Ovary (tissue), 3 donors: ENCODE measurements at regions not wholly inside any gene's neighbourhood (a gene's known extent, or its start where the extent isn't known, plus 50 kb on each side); places are given as distances from the start of the nearest gene placed in this dataset.

Source experiments
- EP300 ChIP-seq: sonication (generic); formaldehyde crosslinking; IDR thresholded peaks from one replicate; pipeline ENCODE4 v1.6.1; 2017; ENCODE audit warnings: antibody characterized with exemption
- POLR2A ChIP-seq: fragments of 450-650 bp; IDR thresholded peaks from one replicate; pipeline ENCODE4 v1.6.1; 2017; ENCODE audit warnings: antibody characterized with exemption, mild to moderate bottlenecking, moderate library complexity
- TF ChIP-seq, protein P1 (sequence below), 3 donors: fragments of 450-650 bp in 2 of 3; fragments of 200-600 bp in 1 of 3; IDR thresholded peaks; one replicate each; pipeline versions ENCODE4 v1.5.1 to v1.8.0; 2016 to 2022; ENCODE audit warnings: antibody characterized with exemption in 3 of 3, mild to moderate bottlenecking in 1 of 3
- donor health status: DM: no; HTN: no; CAD: no.

DNA sequence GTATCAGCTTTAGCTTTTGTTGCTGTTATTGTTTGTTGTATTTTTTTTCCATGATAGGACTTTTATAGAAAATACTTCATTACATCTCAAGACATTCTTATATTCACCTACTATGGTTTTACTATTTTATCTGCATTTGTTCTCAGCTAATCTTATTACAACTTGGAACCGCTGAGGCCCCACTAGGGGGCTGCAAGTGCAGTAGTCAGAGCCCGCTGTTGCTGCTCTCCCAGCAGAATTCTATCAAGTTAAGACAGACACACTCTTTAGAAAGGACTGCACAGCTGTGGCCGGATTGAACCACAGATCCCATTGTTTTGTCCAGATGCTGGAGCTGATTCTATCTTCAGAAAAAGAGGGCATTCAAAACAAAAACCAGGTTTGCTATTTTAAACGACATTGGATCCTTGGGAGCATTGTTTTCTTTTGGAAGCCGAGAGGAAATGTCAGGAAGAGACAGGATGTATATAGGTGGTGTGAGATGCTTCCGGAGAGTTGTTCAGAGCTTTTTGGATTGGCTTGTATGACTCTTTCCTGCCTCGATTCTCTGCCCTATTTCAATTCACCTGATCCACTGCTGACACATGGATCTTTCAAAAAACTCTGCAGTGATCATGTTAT is 105.7 kb upstream of the GAREM1 start:
- TF ChIP-seq POLR2A (no peak), EP300 (no peak)
- TF ChIP-seq, protein P1, sequence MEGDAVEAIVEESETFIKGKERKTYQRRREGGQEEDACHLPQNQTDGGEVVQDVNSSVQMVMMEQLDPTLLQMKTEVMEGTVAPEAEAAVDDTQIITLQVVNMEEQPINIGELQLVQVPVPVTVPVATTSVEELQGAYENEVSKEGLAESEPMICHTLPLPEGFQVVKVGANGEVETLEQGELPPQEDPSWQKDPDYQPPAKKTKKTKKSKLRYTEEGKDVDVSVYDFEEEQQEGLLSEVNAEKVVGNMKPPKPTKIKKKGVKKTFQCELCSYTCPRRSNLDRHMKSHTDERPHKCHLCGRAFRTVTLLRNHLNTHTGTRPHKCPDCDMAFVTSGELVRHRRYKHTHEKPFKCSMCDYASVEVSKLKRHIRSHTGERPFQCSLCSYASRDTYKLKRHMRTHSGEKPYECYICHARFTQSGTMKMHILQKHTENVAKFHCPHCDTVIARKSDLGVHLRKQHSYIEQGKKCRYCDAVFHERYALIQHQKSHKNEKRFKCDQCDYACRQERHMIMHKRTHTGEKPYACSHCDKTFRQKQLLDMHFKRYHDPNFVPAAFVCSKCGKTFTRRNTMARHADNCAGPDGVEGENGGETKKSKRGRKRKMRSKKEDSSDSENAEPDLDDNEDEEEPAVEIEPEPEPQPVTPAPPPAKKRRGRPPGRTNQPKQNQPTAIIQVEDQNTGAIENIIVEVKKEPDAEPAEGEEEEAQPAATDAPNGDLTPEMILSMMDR (IDR thresholded peaks at IDR 0.05), result no peak
